ENCODE measurements at regions not wholly inside any gene's neighbourhood (a gene's known extent, or its start where the extent isn't known, plus 50 kb on each side); places are given as distances from the start of the nearest gene placed in this dataset.
"Not testable (repeated sequence)": the region's sequence is repeated elsewhere in the genome, so short reads cannot be mapped to it uniquely, and the experiment has no call there.

- H3K9me3 ChIP-seq (ENCODE audit: insufficient read depth, low read depth, low read length): not testable (repeated sequence)
These were observed 1552.4 kb upstream of the B3GALT2 start for GRCh38 chr1:194738843-194739242.

GRCh38 chr1:194734970-194735369 is 1548.6 kb upstream of the B3GALT2 start:
- Histone ChIP-seq H3K9ac (ENCODE audit: low read depth, low read length) (no peak overlapping the region), H3K27ac (ENCODE audit: low read length) (no peak overlapping the region), H3K36me3 (ENCODE audit: insufficient read depth, low read depth, low read length) (no peaks in the 10 kb centered on the region), H3K27me3 (ENCODE audit: insufficient read depth, low read length) (no peaks in the 10 kb centered on the region), H3K9me3 (ENCODE audit: insufficient read depth, low read depth, low read length) (no peaks in the 10 kb centered on the region), H3K4me1 (ENCODE audit: insufficient read depth, low read length) (no peaks in the 10 kb centered on the region; the same call in 1 of the 2 replicates), H3K4me3 (ENCODE audit: low read length) (no peak overlapping the region)

More at GRCh38 chr1:194738843-194739242, 1552.4 kb upstream of the B3GALT2 start:
- H3K36me3 ChIP-seq (ENCODE audit: insufficient read depth, low read depth, low read length); H3K9ac ChIP-seq (ENCODE audit: low read depth, low read length); H3K4me1 ChIP-seq (ENCODE audit: insufficient read depth, low read length); H3K27ac ChIP-seq (ENCODE audit: low read length); H3K27me3 ChIP-seq (ENCODE audit: insufficient read depth, low read length); H3K4me3 ChIP-seq (ENCODE audit: low read length): not testable (repeated sequence)

GRCh38 chr1:194731025-194731424 is 1544.6 kb upstream of the B3GALT2 start:
- Histone ChIP-seq H3K9ac (ENCODE audit: low read depth, low read length) (no peak overlapping the region), H3K9me3 (ENCODE audit: insufficient read depth, low read depth, low read length) (no peaks in the 10 kb centered on the region), H3K27ac (ENCODE audit: low read length) (no peak overlapping the region), H3K36me3 (ENCODE audit: insufficient read depth, low read depth, low read length) (no peaks in the 10 kb centered on the region), H3K4me1 (ENCODE audit: insufficient read depth, low read length) (no peaks in the 10 kb centered on the region; the same call in 1 of the 2 replicates), H3K27me3 (ENCODE audit: insufficient read depth, low read length) (no peaks in the 10 kb centered on the region), H3K4me3 (ENCODE audit: low read length) (no peak overlapping the region)

- H3K9ac ChIP-seq (ENCODE audit: low read depth, low read length): no peak overlapping the region
- no peaks in the 10 kb centered on the region for H3K27me3 ChIP-seq (ENCODE audit: insufficient read depth, low read length)
- H3K4me3 ChIP-seq (ENCODE audit: low read length): no peak overlapping the region
- no peak overlapping the region for H3K27ac ChIP-seq (ENCODE audit: low read length)
- no peaks in the 10 kb centered on the region for H3K36me3 ChIP-seq (ENCODE audit: insufficient read depth, low read depth, low read length)
- no peaks in the 10 kb centered on the region for H3K9me3 ChIP-seq (ENCODE audit: insufficient read depth, low read depth, low read length)
- H3K4me1 ChIP-seq (ENCODE audit: insufficient read depth, low read length): no peaks in the 10 kb centered on the region; the same call in 1 of the 2 replicates
These were observed 1543.9 kb upstream of the B3GALT2 start for GRCh38 chr1:194730304-194730703.

GRCh38 chr1:194723067-194723466 is 1536.7 kb upstream of the B3GALT2 start:
- H3K27me3 ChIP-seq (ENCODE audit: insufficient read depth, low read length): no peaks in the 10 kb centered on the region
- no peak overlapping the region for H3K9ac ChIP-seq (ENCODE audit: low read depth, low read length)
- no peaks in the 10 kb centered on the region for H3K36me3 ChIP-seq (ENCODE audit: insufficient read depth, low read depth, low read length)

GRCh38 chr1:194717941-194718340 is 1531.5 kb upstream of the B3GALT2 start:
- Histone ChIP-seq H3K9me3 (ENCODE audit: insufficient read depth, low read depth, low read length) (no peaks in the 10 kb centered on the region), H3K4me3 (ENCODE audit: low read length) (no peak overlapping the region), H3K27ac (ENCODE audit: low read length) (no peak overlapping the region), H3K9ac (ENCODE audit: low read depth, low read length) (no peak overlapping the region), H3K36me3 (ENCODE audit: insufficient read depth, low read depth, low read length) (no peaks in the 10 kb centered on the region), H3K4me1 (ENCODE audit: insufficient read depth, low read length) (no peaks in the 10 kb centered on the region), H3K27me3 (ENCODE audit: insufficient read depth, low read length) (no peaks in the 10 kb centered on the region)

More at GRCh38 chr1:194723067-194723466, 1536.7 kb upstream of the B3GALT2 start:
- no peaks in the 10 kb centered on the region for H3K9me3 ChIP-seq (ENCODE audit: insufficient read depth, low read depth, low read length)
- no peak overlapping the region for H3K4me3 ChIP-seq (ENCODE audit: low read length)
- H3K27ac ChIP-seq (ENCODE audit: low read length): no peak overlapping the region
- no peaks in the 10 kb centered on the region for H3K4me1 ChIP-seq (ENCODE audit: insufficient read depth, low read length)

- H3K27ac ChIP-seq (ENCODE audit: low read length): no peak overlapping the region
- H3K9ac ChIP-seq (ENCODE audit: low read depth, low read length): no peak overlapping the region
- H3K27me3 ChIP-seq (ENCODE audit: insufficient read depth, low read length): no peaks in the 10 kb centered on the region
- H3K9me3 ChIP-seq (ENCODE audit: insufficient read depth, low read depth, low read length): no peaks in the 10 kb centered on the region
- no peaks in the 10 kb centered on the region for H3K36me3 ChIP-seq (ENCODE audit: insufficient read depth, low read depth, low read length)
- H3K4me3 ChIP-seq (ENCODE audit: low read length): no peak overlapping the region
- H3K4me1 ChIP-seq (ENCODE audit: insufficient read depth, low read length): no peaks in the 10 kb centered on the region
These were observed 1530.9 kb upstream of the B3GALT2 start for GRCh38 chr1:194717334-194717733.

GRCh38 chr1:194710671-194711070 is 1524.3 kb upstream of the B3GALT2 start:
- no peaks in the 10 kb centered on the region for H3K27me3 ChIP-seq (ENCODE audit: insufficient read depth, low read length)

GRCh38 chr1:194709439-194709838 is 1523.0 kb upstream of the B3GALT2 start:
- H3K9me3 ChIP-seq (ENCODE audit: insufficient read depth, low read depth, low read length): no peaks in the 10 kb centered on the region
- no peaks in the 10 kb centered on the region for H3K4me1 ChIP-seq (ENCODE audit: insufficient read depth, low read length)
- no peak overlapping the region for H3K9ac ChIP-seq (ENCODE audit: low read depth, low read length)
- no peak overlapping the region for H3K27ac ChIP-seq (ENCODE audit: low read length)
- H3K36me3 ChIP-seq (ENCODE audit: insufficient read depth, low read depth, low read length): no peaks in the 10 kb centered on the region
- H3K27me3 ChIP-seq (ENCODE audit: insufficient read depth, low read length): no peaks in the 10 kb centered on the region
- H3K4me3 ChIP-seq (ENCODE audit: low read length): no peak overlapping the region

More at GRCh38 chr1:194710671-194711070, 1524.3 kb upstream of the B3GALT2 start:
- Histone ChIP-seq H3K9ac (ENCODE audit: low read depth, low read length) (no peak overlapping the region), H3K9me3 (ENCODE audit: insufficient read depth, low read depth, low read length) (no peaks in the 10 kb centered on the region), H3K4me3 (ENCODE audit: low read length) (no peak overlapping the region), H3K27ac (ENCODE audit: low read length) (no peak overlapping the region), H3K36me3 (ENCODE audit: insufficient read depth, low read depth, low read length) (no peaks in the 10 kb centered on the region), H3K4me1 (ENCODE audit: insufficient read depth, low read length) (no peaks in the 10 kb centered on the region)

GRCh38 chr1:194707074-194707473 is 1520.7 kb upstream of the B3GALT2 start:
- H3K9ac ChIP-seq (ENCODE audit: low read depth, low read length): no peak overlapping the region
- H3K27me3 ChIP-seq (ENCODE audit: insufficient read depth, low read length): no peaks in the 10 kb centered on the region
- H3K4me3 ChIP-seq (ENCODE audit: low read length): no peak overlapping the region
- no peaks in the 10 kb centered on the region for H3K9me3 ChIP-seq (ENCODE audit: insufficient read depth, low read depth, low read length)
- H3K4me1 ChIP-seq (ENCODE audit: insufficient read depth, low read length): no peaks in the 10 kb centered on the region
- no peaks in the 10 kb centered on the region for H3K36me3 ChIP-seq (ENCODE audit: insufficient read depth, low read depth, low read length)
- H3K27ac ChIP-seq (ENCODE audit: low read length): no peak overlapping the region

GRCh38 chr1:194705123-194705854 is 1518.9 kb upstream of the B3GALT2 start:
- Histone ChIP-seq H3K36me3 (ENCODE audit: insufficient read depth, low read depth, low read length) (no peaks in the 10 kb centered on the region), H3K9ac (ENCODE audit: low read depth, low read length) (no peak overlapping the region), H3K9me3 (ENCODE audit: insufficient read depth, low read depth, low read length) (no peaks in the 10 kb centered on the region), H3K4me3 (ENCODE audit: low read length) (no peak overlapping the region), H3K27ac (ENCODE audit: low read length) (no peak overlapping the region), H3K4me1 (ENCODE audit: insufficient read depth, low read length) (no peaks in the 10 kb centered on the region), H3K27me3 (ENCODE audit: insufficient read depth, low read length) (no peaks in the 10 kb centered on the region)

- Histone ChIP-seq H3K9ac (ENCODE audit: low read depth, low read length) (no peak overlapping the region), H3K4me3 (ENCODE audit: low read length) (no peak overlapping the region), H3K27me3 (ENCODE audit: insufficient read depth, low read length) (no peaks in the 10 kb centered on the region), H3K4me1 (ENCODE audit: insufficient read depth, low read length) (no peaks in the 10 kb centered on the region), H3K36me3 (ENCODE audit: insufficient read depth, low read depth, low read length) (no peaks in the 10 kb centered on the region), H3K9me3 (ENCODE audit: insufficient read depth, low read depth, low read length) (no peaks in the 10 kb centered on the region), H3K27ac (ENCODE audit: low read length) (no peak overlapping the region)
These were observed 1512.5 kb upstream of the B3GALT2 start for GRCh38 chr1:194698908-194699318.
